GM12892 (cell line): ENCODE measurements at regions not wholly inside any gene's neighbourhood (a gene's known extent, or its start where the extent isn't known, plus 50 kb on each side); places are given as distances from the start of the nearest gene placed in this dataset.

ENCODE experiments used
- POLR2A ChIP-seq: IDR thresholded peaks from 2 replicates; pipeline ENCODE4 v1.6.1; 2011; ENCODE audit warnings: low read depth, low read length, control low read depth
- POLR2AphosphoS5 ChIP-seq: IDR thresholded peaks from 2 replicates; pipeline ENCODE4 v1.6.1; 2011; ENCODE audit warnings: low read depth, low read length, control low read depth

GRCh38 chr6:163694072-163694471, 279.6 kb downstream of the QKI start:
- TF ChIP-seq POLR2A: no peak
- TF ChIP-seq POLR2AphosphoS5: no peak
